Neuronal stem cell (in vitro differentiated cells): ENCODE measurements at regions not wholly inside any gene's neighbourhood (a gene's known extent, or its start where the extent isn't known, plus 50 kb on each side); places are given as distances from the start of the nearest gene placed in this dataset.

Experiments
- DNase-seq: peaks from one replicate; pipeline ENCODE4 v3.0.0-alpha.2; 2013; ENCODE audit warnings: low spot score
- H2AFZ ChIP-seq: one replicate; pipeline ENCODE4 v1.6.1; 2013; ENCODE audit warnings: mild to moderate bottlenecking, low read length, inconsistent platforms
- H2AK5ac ChIP-seq: 2 replicates; pipeline ENCODE4 v1.6.1; 2013; ENCODE audit warnings: low read depth, mild to moderate bottlenecking, inconsistent platforms, low read length, moderate library complexity, mixed read lengths
- H2BK120ac ChIP-seq: 2 replicates; pipeline ENCODE4 v1.6.1; 2013; ENCODE audit warnings: low read depth, mild to moderate bottlenecking, inconsistent platforms, low read length, moderate library complexity, mixed read lengths
- H2BK12ac ChIP-seq: one replicate; pipeline ENCODE4 v1.6.1; 2013; ENCODE audit warnings: low read length, inconsistent platforms
- H2BK15ac ChIP-seq: 2 replicates; pipeline ENCODE4 v1.6.1; 2013; ENCODE audit warnings: mild to moderate bottlenecking, low read length, inconsistent platforms, mixed read lengths
- H2BK5ac ChIP-seq: one replicate; pipeline ENCODE4 v1.6.1; 2013; ENCODE audit warnings: inconsistent platforms, mild to moderate bottlenecking, low read length, moderate library complexity
- H3K14ac ChIP-seq: one replicate; pipeline ENCODE4 v1.6.1; 2013; ENCODE audit warnings: low read length, inconsistent platforms
- H3K18ac ChIP-seq: 2 replicates; pipeline ENCODE4 v1.6.1; 2013; ENCODE audit warnings: low read length, inconsistent platforms
- H3K23ac ChIP-seq: 2 replicates; pipeline ENCODE4 v1.6.1; 2013; ENCODE audit warnings: low read depth, mild to moderate bottlenecking, mixed read lengths, low read length, inconsistent platforms; ENCODE audit not compliant: poor library complexity
- H3K27ac ChIP-seq: replicated peaks from 3 replicates; pipeline ENCODE4 v1.5.1; 2013; ENCODE audit warnings: low read length, inconsistent platforms
- H3K27me3 ChIP-seq, 3 experiments: 2 replicates each; pipeline ENCODE4 v1.6.1; 2013; ENCODE audit warnings: low read length in 3 of 3, mild to moderate bottlenecking in 2 of 3, inconsistent platforms in 1 of 3, low read depth in 1 of 3, mixed read lengths in 1 of 3, moderate library complexity in 1 of 3; ENCODE audit not compliant: control insufficient read depth in 3 of 3, insufficient read depth in 3 of 3
- H3K36me3 ChIP-seq, 2 donors: replicated peaks in 1 of 2; 2 replicates each; pipeline ENCODE4 v1.6.1; 2013; ENCODE audit warnings: low read length in 2 of 2; ENCODE audit not compliant: control insufficient read depth in 2 of 2, insufficient read depth in 2 of 2
- H3K4ac ChIP-seq: 2 replicates; pipeline ENCODE4 v1.6.1; 2013; ENCODE audit warnings: inconsistent platforms, mild to moderate bottlenecking, low read length, moderate library complexity
- H3K4me1 ChIP-seq, 2 donors: 1 replicate in 1 of 2; 2 replicates in 1 of 2; pipeline ENCODE4 v1.6.1; 2013; ENCODE audit warnings: low read length in 2 of 2, low read depth in 1 of 2; ENCODE audit not compliant: control insufficient read depth in 2 of 2, insufficient read depth in 1 of 2
- H3K4me2 ChIP-seq: one replicate; pipeline ENCODE4 v1.6.1; 2013; ENCODE audit warnings: mild to moderate bottlenecking, low read length, inconsistent platforms; ENCODE audit not compliant: insufficient read depth, poor library complexity, severe bottlenecking
- H3K4me3 ChIP-seq, 2 donors: 2 replicates each; pipeline ENCODE4 v1.5.1; 2013; ENCODE audit warnings: low read length in 2 of 2, mild to moderate bottlenecking in 2 of 2, inconsistent platforms in 1 of 2, moderate library complexity in 1 of 2
- H3K79me1 ChIP-seq: one replicate; pipeline ENCODE4 v1.6.1; 2013; ENCODE audit warnings: low read depth, mild to moderate bottlenecking, inconsistent platforms, low read length, moderate library complexity
- H3K9ac ChIP-seq: one replicate; pipeline ENCODE4 v1.6.1; 2013; ENCODE audit warnings: mild to moderate bottlenecking, low read depth, low read length, inconsistent platforms; ENCODE audit not compliant: poor library complexity
- H3K9me3 ChIP-seq, 2 donors: replicated peaks in 1 of 2; 2 replicates each; pipeline versions ENCODE3 to v1.6.1; 2013; ENCODE audit warnings: low read length in 2 of 2, mild to moderate bottlenecking in 2 of 2, inconsistent platforms in 1 of 2, low read depth in 1 of 2, mixed read lengths in 1 of 2, moderate library complexity in 1 of 2; ENCODE audit not compliant: control insufficient read depth in 2 of 2, insufficient read depth in 1 of 2
- H4K8ac ChIP-seq: one replicate; pipeline ENCODE4 v1.6.1; 2013; ENCODE audit warnings: low read depth, mild to moderate bottlenecking, inconsistent platforms, low read length, moderate library complexity
- H4K91ac ChIP-seq: one replicate; pipeline ENCODE4 v1.6.1; 2013; ENCODE audit warnings: low read length, low read depth, mild to moderate bottlenecking, inconsistent platforms; ENCODE audit not compliant: poor library complexity
- WGBS, 2 donors: extraction: QIAGEN DNeasy Blood & Tissue Kit; methylation state at CpG; one replicate each; pipeline ENCODE4 v1.1.7; 2013; ENCODE audit warnings: missing lambda C conversion rate in 2 of 2, mixed read lengths in 1 of 2; ENCODE audit not compliant: insufficient read length in 2 of 2, insufficient replicate concordance in 1 of 2; ENCODE audit errors: extremely low coverage in 2 of 2; 5-methylcytosine and 5-hydroxymethylcytosine counted together

DNA sequence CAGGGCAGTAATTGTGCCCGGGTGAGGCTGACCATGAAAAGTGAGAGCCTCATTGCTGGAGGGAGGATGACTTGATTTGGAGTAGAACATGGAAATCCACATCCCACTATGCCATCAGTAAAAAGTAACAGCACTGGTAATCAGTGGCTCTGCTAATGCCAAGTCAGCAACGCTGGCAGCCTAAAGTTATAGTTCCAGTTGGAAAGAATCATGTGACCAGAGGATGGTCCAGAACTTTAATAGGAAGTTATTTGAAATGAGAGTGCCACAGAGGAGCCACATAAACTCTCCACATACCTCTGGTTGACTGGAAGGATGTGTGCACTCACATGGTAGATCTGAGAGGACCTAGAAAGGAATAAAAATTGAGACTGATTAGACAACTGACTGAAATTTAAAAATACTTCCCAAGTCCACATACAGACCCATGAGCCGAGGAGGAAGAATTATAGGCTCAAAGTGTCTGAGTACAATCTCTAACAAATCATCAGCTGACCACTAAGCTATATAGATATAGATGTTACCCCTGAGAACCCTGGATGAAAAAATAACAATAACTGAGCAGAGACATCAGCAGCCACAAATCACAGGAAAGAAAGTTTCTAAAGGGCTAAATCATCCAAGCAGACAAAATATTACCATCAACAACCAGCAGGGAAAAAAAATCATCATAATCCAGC lies 346.8 kb downstream of the STK39 start:
- Histone ChIP-seq H3K9ac (no peak overlapping the region), H3K4me3 (no peak overlapping the region), H4K8ac (no peak overlapping the region), H2BK5ac (no peak overlapping the region), H3K4me1 (peaks cover 2 to 4% of the 10 kb centered on the region in 2 donors), H3K27me3 (no peaks in the 10 kb centered on the region), H2BK15ac (no peak overlapping the region), H3K36me3 (no peaks in the 10 kb centered on the region), H3K18ac (no peak overlapping the region), H2AK5ac (no peak overlapping the region), H3K14ac (no peak overlapping the region), H3K4ac (no peak overlapping the region), H3K4me2 (no peak overlapping the region), H2BK120ac (no peak overlapping the region), H3K23ac (no peak overlapping the region), H2BK12ac (no peak overlapping the region), H3K9me3 (no peaks in the 10 kb centered on the region), H3K79me1 (no peaks in the 10 kb centered on the region), H3K27ac (no peak overlapping the region), H4K91ac (no peak overlapping the region), H2AFZ (no peak overlapping the region)
- no peak for DNase-seq
- no CpG with 5 or more reads among the region's 3 CpGs for WGBS, 2 donors

DNA sequence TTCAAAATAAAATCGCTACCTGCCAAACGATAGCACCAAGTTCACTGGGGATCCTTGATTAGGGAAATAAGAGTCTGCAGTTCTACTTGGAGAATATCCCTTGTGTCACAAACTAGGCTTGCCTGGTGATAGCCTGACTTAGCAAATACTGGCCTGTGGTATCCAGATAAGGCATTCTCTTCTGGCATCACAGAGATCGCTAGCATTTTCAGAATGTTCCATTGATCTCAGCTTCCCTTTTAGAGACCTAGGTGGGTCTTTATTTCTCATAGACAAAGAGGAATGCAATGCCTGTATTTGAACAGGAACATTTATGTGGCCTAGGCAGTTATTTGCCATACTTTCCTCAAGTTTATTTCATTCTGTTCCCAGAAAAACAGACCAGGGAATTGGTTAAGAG lies 349.1 kb downstream of the STK39 start:
- no peak overlapping the region for H2BK15ac ChIP-seq
- no peak overlapping the region for H3K4me2 ChIP-seq
- H3K4me1 ChIP-seq = peaks cover 2 to 4% of the 10 kb centered on the region in 2 donors
- no peaks in the 10 kb centered on the region for H3K79me1 ChIP-seq
- no peaks in the 10 kb centered on the region for H3K27me3 ChIP-seq
- no peak overlapping the region for H4K91ac ChIP-seq
- no peak overlapping the region for H2BK5ac ChIP-seq
- no CpG with 5 or more reads among the region's 3 CpGs for WGBS, 2 donors
- no peak overlapping the region for H2AK5ac ChIP-seq
- H2BK12ac ChIP-seq = no peak overlapping the region
- no peak overlapping the region for H2AFZ ChIP-seq
- H3K23ac ChIP-seq = no peak overlapping the region
- no peak overlapping the region for H3K14ac ChIP-seq
- no peak overlapping the region for H2BK120ac ChIP-seq
- no peak overlapping the region for H3K9ac ChIP-seq
- H3K4ac ChIP-seq = no peak overlapping the region
- DNase-seq = no peak
- H3K36me3 ChIP-seq = no peaks in the 10 kb centered on the region
- peaks cover 3 to 5% of the 10 kb centered on the region in 2 donors for H3K9me3 ChIP-seq
- H3K4me3 ChIP-seq = no peak overlapping the region
- H3K27ac ChIP-seq = peak overlapping the region; percentile 15
- H4K8ac ChIP-seq = no peak overlapping the region
- H3K18ac ChIP-seq = no peak overlapping the region

DNA sequence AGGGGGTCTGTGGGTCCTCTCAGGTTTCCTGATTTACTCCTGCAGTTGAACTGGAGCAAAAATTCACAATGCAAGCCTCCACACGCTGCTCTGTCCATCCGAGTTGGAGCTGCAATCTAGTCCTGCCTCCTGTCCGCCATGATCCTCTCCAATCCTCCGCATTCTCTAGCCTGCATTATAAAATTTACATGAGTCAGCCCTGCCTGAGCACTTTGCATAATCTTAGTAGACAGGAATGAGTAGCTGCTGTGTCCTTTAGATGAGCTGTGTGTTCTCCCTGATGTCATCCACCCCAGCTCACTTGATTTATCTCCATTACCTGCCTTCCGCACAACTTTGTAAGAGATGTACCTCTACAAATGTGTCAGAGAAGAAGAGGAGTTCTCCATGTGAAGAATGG lies 355.6 kb downstream of the STK39 start:
- Histone ChIP-seq H4K8ac (no peak overlapping the region), H4K91ac (no peak overlapping the region)

DNA sequence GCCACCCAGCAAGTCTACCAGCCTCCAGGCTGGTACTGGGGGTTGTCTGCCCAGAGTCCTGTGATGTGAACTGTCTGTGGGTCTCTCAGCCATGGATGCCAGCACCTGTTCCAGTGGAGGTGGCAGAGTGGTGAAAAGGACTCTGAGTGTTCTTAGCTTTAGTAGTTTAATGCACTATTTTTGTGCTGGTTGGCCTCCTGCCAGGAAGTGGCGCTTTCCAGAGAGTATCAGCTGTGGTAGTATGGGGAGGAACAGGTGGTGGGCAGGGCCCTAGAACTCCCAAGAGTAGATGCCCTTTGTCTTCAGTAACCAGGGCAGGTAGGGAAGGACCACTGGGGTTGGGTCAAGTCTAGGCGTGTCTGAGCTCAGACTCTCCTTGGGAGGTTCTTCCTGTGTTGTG lies 356.7 kb downstream of the STK39 start:
- no peak overlapping the region for H3K27ac ChIP-seq
- H3K27me3 ChIP-seq = no peaks in the 10 kb centered on the region
- H2BK120ac ChIP-seq = no peak overlapping the region
- no peak overlapping the region for H2AK5ac ChIP-seq
- H3K9ac ChIP-seq = no peak overlapping the region
- H2BK15ac ChIP-seq = no peak overlapping the region
- WGBS, 2 donors = no CpG with 5 or more reads among the region's 2 CpGs
- no peaks in the 10 kb centered on the region for H3K4me1 ChIP-seq
- DNase-seq = no peak
- H2BK12ac ChIP-seq = peak overlapping the region; percentile 58
- H3K9me3 ChIP-seq = peaks cover 3 to 5% of the 10 kb centered on the region in 2 donors
- no peak overlapping the region for H4K91ac ChIP-seq
- H3K18ac ChIP-seq = no peak overlapping the region
- H3K4me2 ChIP-seq = no peak overlapping the region
- no peak overlapping the region for H3K23ac ChIP-seq
- no peak overlapping the region for H3K4me3 ChIP-seq
- H2AFZ ChIP-seq = peak overlapping the region; percentile 3
- no peak overlapping the region for H2BK5ac ChIP-seq
- no peak overlapping the region for H3K4ac ChIP-seq
- no peaks in the 10 kb centered on the region for H3K36me3 ChIP-seq
- H3K79me1 ChIP-seq = no peaks in the 10 kb centered on the region
- H4K8ac ChIP-seq = no peak overlapping the region
- no peak overlapping the region for H3K14ac ChIP-seq

More for the DNA sequence above, 355.6 kb downstream of the STK39 start:
- Histone ChIP-seq H3K9ac (no peak overlapping the region), H3K9me3 (peaks cover 3 to 5% of the 10 kb centered on the region in 2 donors), H2AFZ (peak overlapping the region; percentile 3), H3K14ac (no peak overlapping the region), H3K4ac (no peak overlapping the region), H3K4me3 (no peak overlapping the region), H3K27me3 (no peaks in the 10 kb centered on the region), H3K27ac (no peak overlapping the region), H2AK5ac (no peak overlapping the region), H3K36me3 (no peaks in the 10 kb centered on the region), H3K4me1 (no peaks in the 10 kb centered on the region), H3K23ac (no peak overlapping the region), H3K4me2 (no peak overlapping the region), H2BK5ac (no peak overlapping the region), H2BK12ac (no peak overlapping the region), H2BK15ac (no peak overlapping the region), H2BK120ac (no peak overlapping the region), H3K79me1 (no peaks in the 10 kb centered on the region), H3K18ac (no peak overlapping the region)
- WGBS, 2 donors = no CpG with 5 or more reads among the region's 5 CpGs
- no peak for DNase-seq
